ENCODE measurements at regions not wholly inside any gene's neighbourhood (a gene's known extent, or its start where the extent isn't known, plus 50 kb on each side); places are given as distances from the start of the nearest gene placed in this dataset.
"Not testable (repeated sequence)": the region's sequence is repeated elsewhere in the genome, so short reads cannot be mapped to it uniquely, and the experiment has no call there.

- no peak for DNase-seq (ENCODE audit: low read depth in 2 of 2)
Observed at GRCh38 chrX:124426288-124427169, 80.2 kb downstream of the SH2D1A start.

- no peak for DNase-seq (ENCODE audit: low read depth in 2 of 2)
Observed at GRCh38 chrX:124433186-124433585, 86.8 kb downstream of the SH2D1A start.

- DNase-seq (ENCODE audit: low read depth in 2 of 2): no peak
Observed at GRCh38 chrX:124435616-124436015, 89.3 kb downstream of the SH2D1A start.

- DNase-seq (ENCODE audit: low read depth in 2 of 2): no peak
Observed at GRCh38 chrX:124440695-124441094, 94.3 kb downstream of the SH2D1A start.

- DNase-seq (ENCODE audit: low read depth in 2 of 2): no peak
Observed at GRCh38 chrX:124441971-124442590, 95.7 kb downstream of the SH2D1A start.

- no peak for DNase-seq (ENCODE audit: low read depth in 2 of 2)
Observed at GRCh38 chrX:124455966-124456365, 109.6 kb downstream of the SH2D1A start.

GRCh38 chrX:124459851-124460250 lies 113.5 kb downstream of the SH2D1A start:
- not testable (repeated sequence) for DNase-seq (ENCODE audit: low read depth in 2 of 2)

GRCh38 chrX:124462931-124463330 lies 116.6 kb downstream of the SH2D1A start:
- DNase-seq (ENCODE audit: low read depth in 2 of 2): no peak

GRCh38 chrX:124467202-124467601 lies 120.8 kb downstream of the SH2D1A start:
- DNase-seq (ENCODE audit: low read depth in 2 of 2): no peak

- no peak for DNase-seq (ENCODE audit: low read depth in 2 of 2)
Observed at GRCh38 chrX:124475358-124475757, 129.0 kb downstream of the SH2D1A start.

GRCh38 chrX:124476562-124476961 lies 130.2 kb downstream of the SH2D1A start:
- DNase-seq (ENCODE audit: low read depth in 2 of 2): no peak

- no peak for DNase-seq (ENCODE audit: low read depth in 2 of 2)
Observed at GRCh38 chrX:124478046-124478445, 131.7 kb downstream of the SH2D1A start.

- DNase-seq (ENCODE audit: low read depth in 2 of 2): no peak
Observed at GRCh38 chrX:124488412-124489161, 142.2 kb downstream of the SH2D1A start.

GRCh38 chrX:124493984-124494383 lies 147.6 kb downstream of the SH2D1A start:
- DNase-seq (ENCODE audit: low read depth in 2 of 2): no peak

GRCh38 chrX:124497386-124497785 lies 151.0 kb downstream of the SH2D1A start:
- DNase-seq (ENCODE audit: low read depth in 2 of 2): no peak

GRCh38 chrX:124501586-124501985 lies 155.2 kb downstream of the SH2D1A start:
- no peak for DNase-seq (ENCODE audit: low read depth in 2 of 2)

GRCh38 chrX:124502166-124502565 lies 155.8 kb downstream of the SH2D1A start:
- DNase-seq (ENCODE audit: low read depth in 2 of 2): no peak

- DNase-seq (ENCODE audit: low read depth in 2 of 2): no peak
Observed at GRCh38 chrX:124502599-124502998, 156.2 kb downstream of the SH2D1A start.

GRCh38 chrX:124504111-124504983 lies 158.0 kb downstream of the SH2D1A start:
- no peak for DNase-seq (ENCODE audit: low read depth in 2 of 2)

GRCh38 chrX:124506066-124506465 lies 159.7 kb downstream of the SH2D1A start:
- DNase-seq (ENCODE audit: low read depth in 2 of 2): no peak

- no peak for DNase-seq (ENCODE audit: low read depth in 2 of 2)
Observed at GRCh38 chrX:124507246-124507645, 160.9 kb downstream of the SH2D1A start.

GRCh38 chrX:124518885-124519284 lies 172.5 kb downstream of the SH2D1A start:
- DNase-seq (ENCODE audit: low read depth in 2 of 2): no peak
